Activated CD4-positive, alpha-beta T cell treated with anti-CD3 and anti-CD28 coated beads for 36 hours (primary cell): ENCODE measurements at regions not wholly inside any gene's neighbourhood (a gene's known extent, or its start where the extent isn't known, plus 50 kb on each side); places are given as distances from the start of the nearest gene placed in this dataset.
"Not testable (repeated sequence)": the region's sequence is repeated elsewhere in the genome, so short reads cannot be mapped to it uniquely, and the experiment has no call there.

Source experiments
- ATAC-seq: fragments of 200-7000 bp; cut with Tn5 transposase; one replicate; pipeline ENCODE4 v1.10.0; 2021; ENCODE audit warnings: mild to moderate bottlenecking, moderate library complexity
- CTCF ChIA-PET: fragments of 350-600 bp; sonication (Branson Sonifier 250); formaldehyde crosslinking; loops from one replicate; lab custom pipeline; 2021; ENCODE audit warnings: antibody characterized with exemption; lab: Charles Lee
- POLR2A ChIA-PET: fragments of 350-600 bp; sonication (Branson Sonifier 250); formaldehyde crosslinking; loops from one replicate; lab custom pipeline; 2021; ENCODE audit warnings: antibody characterized with exemption, inconsistent platforms; lab: Charles Lee
- DNase-seq: peaks from one replicate; pipeline ENCODE4 v3.0.0-alpha.2; 2020
- H3K27ac Mint-ChIP-seq: one replicate; pipeline ENCODE4 v1.8.0; 2021; ENCODE audit warnings: mixed read lengths
- H3K27me3 Mint-ChIP-seq: one replicate; pipeline ENCODE4 v1.8.0; 2021; ENCODE audit warnings: mixed read lengths
- H3K36me3 Mint-ChIP-seq: one replicate; pipeline ENCODE4 v1.8.0; 2021; ENCODE audit warnings: low read depth, mixed read lengths
- H3K4me1 Mint-ChIP-seq: one replicate; pipeline ENCODE4 v1.8.0; 2021; ENCODE audit warnings: mixed read lengths
- H3K4me3 Mint-ChIP-seq: one replicate; pipeline ENCODE4 v1.8.0; 2021; ENCODE audit warnings: mild to moderate bottlenecking, moderate library complexity, mixed read lengths
- H3K9me3 Mint-ChIP-seq: one replicate; pipeline ENCODE4 v1.8.0; 2021; ENCODE audit warnings: low read depth, mixed read lengths
- intact Hi-C, 2 experiments: fragments of 100-400 bp; cut with DNase I in 1 of 2; cut with micrococcal nuclease in 1 of 2; formaldehyde crosslinking; loops; one replicate each; pipeline versions ENCODE4 v1.14.2 to v1.15.1; 2022 to 2024; cut with DNase I, micrococcal nuclease

DNA sequence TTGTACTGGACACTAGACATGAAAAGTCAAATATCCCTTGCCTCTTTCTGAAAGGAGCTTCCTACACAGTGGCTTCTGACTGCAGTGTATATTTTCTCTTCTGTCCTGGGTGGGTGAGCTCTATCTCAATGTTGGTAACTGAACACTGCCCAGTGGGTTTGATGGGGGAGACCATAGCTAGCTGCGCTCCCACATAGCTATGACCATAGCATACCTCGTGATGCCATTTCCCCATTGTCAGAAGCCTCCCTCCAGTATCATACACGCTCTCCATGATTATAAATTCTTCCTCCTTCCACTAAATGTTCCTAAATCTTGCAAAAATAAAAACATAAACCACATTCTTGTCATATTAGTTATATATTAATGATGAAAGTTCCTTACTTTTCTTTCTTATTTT, 2134.7 kb upstream of the DEFB115 start:
- POLR2A ChIA-PET, H3K27ac Mint-ChIP-seq, H3K36me3 Mint-ChIP-seq, H3K4me1 Mint-ChIP-seq, CTCF ChIA-PET, DNase-seq, ATAC-seq, H3K27me3 Mint-ChIP-seq, H3K4me3 Mint-ChIP-seq: not testable (repeated sequence)
- peaks cover 25% of the 10 kb centered on the region for H3K9me3 Mint-ChIP-seq
- intact Hi-C loops, result loop anchor here (10.0 kb wide), 3 partner anchors 568 to 762 kb away; no protein-coding TSS in a partner anchor

DNA sequence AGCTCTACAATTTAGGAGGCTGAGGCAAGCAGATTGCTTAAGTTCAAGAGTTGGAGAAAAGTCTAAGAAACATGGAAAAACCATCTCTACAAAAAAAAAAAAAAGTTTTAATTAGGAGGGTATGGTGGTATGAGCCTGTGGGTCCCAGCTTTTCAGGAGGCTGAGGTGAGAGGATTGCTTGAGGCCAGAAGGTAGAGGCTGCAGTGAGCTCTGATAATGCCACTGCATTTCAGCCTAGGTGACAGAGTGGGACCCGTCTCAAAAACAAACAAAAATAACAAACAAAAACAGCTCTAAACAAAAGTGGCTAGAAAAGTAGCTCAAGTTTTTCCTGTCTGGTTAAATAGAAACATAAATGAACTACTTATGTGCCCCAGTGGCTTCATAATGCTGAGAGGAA, 2133.6 kb upstream of the DEFB115 start:
- ATAC-seq, result no peak
- CTCF ChIA-PET, result no interaction called here
- H3K27ac Mint-ChIP-seq, result no peak overlapping the region
- intact Hi-C loops, result loop anchor here (10.0 kb wide), 3 partner anchors 569 to 761 kb away; no protein-coding TSS in a partner anchor
- DNase-seq, result no peak
- no peak overlapping the region for H3K4me3 Mint-ChIP-seq
- H3K27me3 Mint-ChIP-seq, result no peaks in the 10 kb centered on the region
- no peaks in the 10 kb centered on the region for H3K36me3 Mint-ChIP-seq
- no peaks in the 10 kb centered on the region for H3K4me1 Mint-ChIP-seq
- peaks cover 23% of the 10 kb centered on the region for H3K9me3 Mint-ChIP-seq
- POLR2A ChIA-PET, result no interaction called here
